ENCODE measurements at regions not wholly inside any gene's neighbourhood (a gene's known extent, or its start where the extent isn't known, plus 50 kb on each side); places are given as distances from the start of the nearest gene placed in this dataset.

GRCh38 chr6:139522511-139523220 is 148.2 kb upstream of the CITED2 start:
- no peak for TF ChIP-seq CTCF (IDR thresholded peaks at IDR 0.05)
- no peak for TF ChIP-seq POLR2A (IDR thresholded peaks at IDR 0.05)
- no peaks in the 10 kb centered on the region for H3K9me3 ChIP-seq
- H3K27ac ChIP-seq = no peak overlapping the region
- intact Hi-C loops (cut with DNase I) = no loop called here
- ATAC-seq (no peak), DNase-seq (no peak)
- H3K4me1 ChIP-seq = peaks cover 0 to 15% (median 6%) of the 10 kb centered on the region in 12 donors
- no peak overlapping the region for H3K4me3 ChIP-seq
- H3K27me3 ChIP-seq = no peaks in the 10 kb centered on the region
- no peaks in the 10 kb centered on the region for H3K36me3 ChIP-seq
- 35 to 71% (median 52%) methylated on average over 3 of the region's 3 CpGs for WGBS, 4 donors

- ATAC-seq (no peak), DNase-seq (no peak)
- no peaks in the 10 kb centered on the region for H3K36me3 ChIP-seq
- H3K9me3 ChIP-seq = no peaks in the 10 kb centered on the region
- H3K27me3 ChIP-seq = no peaks in the 10 kb centered on the region
- H3K27ac ChIP-seq = no peak overlapping the region
- intact Hi-C loops (cut with DNase I) = no loop called here
- 78 to 83% (median 79%) methylated on average over 3 of the region's 3 CpGs for WGBS, 4 donors
- TF ChIP-seq POLR2A (IDR thresholded peaks at IDR 0.05) (no peak), CTCF (IDR thresholded peaks at IDR 0.05) (no peak)
- peaks cover 0 to 15% (median 6%) of the 10 kb centered on the region in 12 donors for H3K4me1 ChIP-seq
- H3K4me3 ChIP-seq = no peak overlapping the region
Measured at GRCh38 chr6:139521338-139521737, 146.9 kb upstream of the CITED2 start.

- no peak overlapping the region for H3K27ac ChIP-seq
- TF ChIP-seq POLR2A (IDR thresholded peaks at IDR 0.05) (no peak), CTCF (IDR thresholded peaks at IDR 0.05) (no peak)
- no peak for DNase-seq
Measured at GRCh38 chr6:139520321-139520768, 145.9 kb upstream of the CITED2 start.

GRCh38 chr6:139519571-139520031 is 145.2 kb upstream of the CITED2 start:
- H3K36me3 ChIP-seq = no peaks in the 10 kb centered on the region
- peak overlapping the region in 1 of 12 donors; percentile 4 for H3K27ac ChIP-seq
- peak in 1 of 4 donors; percentile 45 for ATAC-seq

More at GRCh38 chr6:139520321-139520768, 145.9 kb upstream of the CITED2 start:
- Histone ChIP-seq H3K36me3 (no peaks in the 10 kb centered on the region), H3K27me3 (no peaks in the 10 kb centered on the region), H3K9me3 (no peaks in the 10 kb centered on the region), H3K4me1 (peaks cover 0 to 15% (median 6%) of the 10 kb centered on the region in 12 donors), H3K4me3 (no peak overlapping the region)
- no peak for ATAC-seq
- intact Hi-C loops (cut with DNase I) = no loop called here
- WGBS, 4 donors = 65 to 78% (median 71%) methylated on average over 3 of the region's 3 CpGs

More at GRCh38 chr6:139519571-139520031, 145.2 kb upstream of the CITED2 start:
- peaks cover 0 to 15% (median 6%) of the 10 kb centered on the region in 12 donors for H3K4me1 ChIP-seq
- no peaks in the 10 kb centered on the region for H3K9me3 ChIP-seq
- intact Hi-C loops (cut with DNase I) = loop anchor here in 2 of 10 donors (10.0 kb wide), 2 partner anchors 145 to 235 kb away; partner anchors contain the start of gene CITED2 (in 1 of the 2)
- no peak overlapping the region for H3K4me3 ChIP-seq
- WGBS, 4 donors = 44 to 52% (median 51%) methylated on average over 5 of the region's 5 CpGs
- no peak for DNase-seq
- no peaks in the 10 kb centered on the region for H3K27me3 ChIP-seq
- TF ChIP-seq CTCF (IDR thresholded peaks at IDR 0.05) (no peak), POLR2A (IDR thresholded peaks at IDR 0.05) (no peak)

Data from heart left ventricle (tissue), 16 donors.